ENCODE measurements at regions not wholly inside any gene's neighbourhood (a gene's known extent, or its start where the extent isn't known, plus 50 kb on each side); places are given as distances from the start of the nearest gene placed in this dataset.

DNA sequence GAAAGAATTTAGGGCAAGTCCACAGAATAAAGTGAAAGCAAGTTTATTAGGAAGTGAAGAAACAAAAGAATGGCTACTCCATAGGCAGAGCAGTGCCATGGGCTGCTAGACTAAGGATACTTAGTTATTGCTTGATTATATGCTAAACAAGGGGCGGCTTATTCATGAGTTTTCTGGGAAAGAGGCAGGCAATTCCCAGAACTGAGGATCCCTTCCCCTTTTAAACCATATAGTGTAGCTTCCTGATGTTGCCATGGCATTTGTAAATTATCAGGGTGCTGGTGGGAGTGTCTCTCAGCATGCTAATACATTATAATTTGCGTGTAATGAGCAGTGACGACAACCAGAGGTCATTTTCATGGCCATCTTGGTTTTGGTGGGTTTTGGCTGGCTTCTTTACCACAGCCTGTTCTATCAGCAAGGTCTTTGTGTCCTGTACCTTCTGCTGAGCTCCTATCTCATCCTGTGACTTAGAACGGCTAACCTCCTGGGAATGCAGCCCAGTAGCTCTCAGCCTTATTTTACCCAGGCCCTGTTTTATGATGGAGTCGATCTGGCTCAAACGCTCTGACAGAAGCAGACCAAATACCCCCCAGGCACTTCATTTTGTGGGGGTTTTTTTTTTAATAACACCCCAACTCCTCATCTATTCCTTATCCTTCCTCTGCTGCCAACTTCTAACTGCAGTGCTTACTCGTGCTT is 103.0 kb upstream of the RARB start:
- no peaks in the 10 kb centered on the region for H3K36me3 ChIP-seq (ENCODE audit: control insufficient read depth, insufficient read depth, low read length)
- Mint-ChIP-seq H3K27ac (ENCODE audit: unreplicated experiment) (no peak overlapping the region), H3K4me3 (ENCODE audit: unreplicated experiment) (no peak overlapping the region), H3K9me3 (ENCODE audit: unreplicated experiment) (no peaks in the 10 kb centered on the region), H3K27me3 (ENCODE audit: insufficient read depth, unreplicated experiment) (no peaks in the 10 kb centered on the region), H3K4me1 (ENCODE audit: low read depth, unreplicated experiment) (no peaks in the 10 kb centered on the region), H3K36me3 (ENCODE audit: insufficient read depth, unreplicated experiment) (no peaks in the 10 kb centered on the region)
- POLR2A ChIA-PET, result no interaction called here
- H3K9me3 ChIP-seq, result no peaks in the 10 kb centered on the region
- intact Hi-C loops (cut with micrococcal nuclease; ENCODE audit: unreplicated experiment), result no loop called here
- CTCF ChIA-PET, result no interaction called here
- no peaks in the 10 kb centered on the region for H3K27me3 ChIP-seq (replicated peaks; ENCODE audit: control insufficient read depth, insufficient read depth, low read length)
- DNase-seq, result no peak
- no peaks in the 10 kb centered on the region for H3K4me1 ChIP-seq
- TF ChIP-seq, protein P1, sequence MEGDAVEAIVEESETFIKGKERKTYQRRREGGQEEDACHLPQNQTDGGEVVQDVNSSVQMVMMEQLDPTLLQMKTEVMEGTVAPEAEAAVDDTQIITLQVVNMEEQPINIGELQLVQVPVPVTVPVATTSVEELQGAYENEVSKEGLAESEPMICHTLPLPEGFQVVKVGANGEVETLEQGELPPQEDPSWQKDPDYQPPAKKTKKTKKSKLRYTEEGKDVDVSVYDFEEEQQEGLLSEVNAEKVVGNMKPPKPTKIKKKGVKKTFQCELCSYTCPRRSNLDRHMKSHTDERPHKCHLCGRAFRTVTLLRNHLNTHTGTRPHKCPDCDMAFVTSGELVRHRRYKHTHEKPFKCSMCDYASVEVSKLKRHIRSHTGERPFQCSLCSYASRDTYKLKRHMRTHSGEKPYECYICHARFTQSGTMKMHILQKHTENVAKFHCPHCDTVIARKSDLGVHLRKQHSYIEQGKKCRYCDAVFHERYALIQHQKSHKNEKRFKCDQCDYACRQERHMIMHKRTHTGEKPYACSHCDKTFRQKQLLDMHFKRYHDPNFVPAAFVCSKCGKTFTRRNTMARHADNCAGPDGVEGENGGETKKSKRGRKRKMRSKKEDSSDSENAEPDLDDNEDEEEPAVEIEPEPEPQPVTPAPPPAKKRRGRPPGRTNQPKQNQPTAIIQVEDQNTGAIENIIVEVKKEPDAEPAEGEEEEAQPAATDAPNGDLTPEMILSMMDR (IDR thresholded peaks at IDR 0.05; ENCODE audit: insufficient read depth in 1 of 2, low read depth in 1 of 2, low read length in 1 of 2, severe bottlenecking in 1 of 2, unreplicated experiment in 1 of 2), result no peak
- no peak overlapping the region for H3K4me3 ChIP-seq (ENCODE audit: low read depth, low read length)
- no TSS peak for BruUV-seq (replicated peaks)

DNA sequence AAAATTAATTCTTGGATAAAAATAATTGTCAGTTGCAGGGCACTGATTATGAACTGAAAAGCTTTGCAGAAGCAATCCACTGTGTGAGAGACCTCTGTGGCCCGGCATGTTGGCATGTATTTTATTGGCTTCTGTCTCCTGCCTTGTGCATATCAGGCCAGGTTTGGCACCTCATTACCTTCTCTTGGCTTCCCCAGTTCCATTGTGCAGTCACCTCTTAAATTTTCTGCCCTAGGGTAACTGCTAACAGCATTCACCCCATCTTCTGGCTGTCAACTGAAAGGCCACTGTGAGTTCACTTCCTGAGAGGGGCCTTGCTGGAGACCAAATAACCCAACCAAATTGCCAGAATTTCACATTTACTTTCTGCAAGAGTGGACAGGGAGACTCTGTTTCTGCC is 92.7 kb upstream of the RARB start:
- H3K9me3 Mint-ChIP-seq (ENCODE audit: unreplicated experiment), result peaks cover 11% of the 10 kb centered on the region
- no TSS peak for BruUV-seq (replicated peaks)
- TF ChIP-seq, protein P1 (IDR thresholded peaks at IDR 0.05; ENCODE audit: insufficient read depth in 1 of 2, low read depth in 1 of 2, low read length in 1 of 2, severe bottlenecking in 1 of 2, unreplicated experiment in 1 of 2), result no peak
- ChIA-PET POLR2A (no interaction called here), CTCF (no interaction called here)
- H3K27ac Mint-ChIP-seq (ENCODE audit: unreplicated experiment), result no peak overlapping the region
- Histone ChIP-seq H3K36me3 (ENCODE audit: control insufficient read depth, insufficient read depth, low read length) (no peaks in the 10 kb centered on the region), H3K27me3 (replicated peaks; ENCODE audit: control insufficient read depth, insufficient read depth, low read length) (no peaks in the 10 kb centered on the region), H3K9me3 (no peaks in the 10 kb centered on the region), H3K4me1 (no peaks in the 10 kb centered on the region), H3K4me3 (ENCODE audit: low read depth, low read length) (no peak overlapping the region)
- H3K36me3 Mint-ChIP-seq (ENCODE audit: insufficient read depth, unreplicated experiment), result no peaks in the 10 kb centered on the region
- no peaks in the 10 kb centered on the region for H3K27me3 Mint-ChIP-seq (ENCODE audit: insufficient read depth, unreplicated experiment)
- no peak overlapping the region for H3K4me3 Mint-ChIP-seq (ENCODE audit: unreplicated experiment)
- no peak for DNase-seq
- intact Hi-C loops (cut with micrococcal nuclease; ENCODE audit: unreplicated experiment), result no loop called here
- H3K4me1 Mint-ChIP-seq (ENCODE audit: low read depth, unreplicated experiment), result peaks cover 2% of the 10 kb centered on the region

DNA sequence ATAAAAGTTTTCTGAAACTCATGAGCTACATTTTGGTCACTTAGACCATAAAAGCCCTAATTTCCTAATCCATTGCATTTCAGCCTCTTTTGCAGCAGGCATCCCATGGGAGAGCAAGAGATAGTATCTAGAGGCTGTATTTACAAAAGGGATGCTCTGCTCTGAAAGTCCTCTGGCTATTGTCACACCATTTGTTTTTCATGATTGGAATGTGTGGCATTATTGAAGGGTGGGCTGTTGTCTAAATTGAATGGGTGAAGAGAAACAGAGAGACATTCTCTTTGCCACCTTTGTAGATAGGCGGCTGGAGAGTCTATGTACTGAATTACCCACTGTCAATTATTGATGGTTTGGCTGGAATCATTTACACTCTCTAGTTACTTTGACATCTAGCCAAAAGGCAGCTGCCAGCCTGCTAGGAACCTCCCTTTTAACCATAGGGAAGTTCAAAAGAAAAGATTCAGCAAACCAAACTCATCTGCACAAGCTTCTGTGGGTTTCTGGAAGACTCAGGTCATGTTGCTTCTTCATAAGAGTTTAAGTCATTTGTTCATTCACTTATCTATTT is 89.8 kb upstream of the RARB start:
- BruUV-seq (replicated peaks), result no TSS peak
- H3K4me1 ChIP-seq, result no peaks in the 10 kb centered on the region
- H3K27me3 ChIP-seq (replicated peaks; ENCODE audit: control insufficient read depth, insufficient read depth, low read length), result no peaks in the 10 kb centered on the region
- no peaks in the 10 kb centered on the region for H3K36me3 ChIP-seq (ENCODE audit: control insufficient read depth, insufficient read depth, low read length)
- H3K9me3 Mint-ChIP-seq (ENCODE audit: unreplicated experiment), result no peaks in the 10 kb centered on the region
- no peak for DNase-seq
- no peak overlapping the region for H3K4me3 Mint-ChIP-seq (ENCODE audit: unreplicated experiment)
- POLR2A ChIA-PET, result no interaction called here
- H3K36me3 Mint-ChIP-seq (ENCODE audit: insufficient read depth, unreplicated experiment), result no peaks in the 10 kb centered on the region
- no peak overlapping the region for H3K4me3 ChIP-seq (ENCODE audit: low read depth, low read length)
- H3K4me1 Mint-ChIP-seq (ENCODE audit: low read depth, unreplicated experiment), result peaks cover 6% of the 10 kb centered on the region
- TF ChIP-seq, protein P1 (IDR thresholded peaks at IDR 0.05; ENCODE audit: insufficient read depth in 1 of 2, low read depth in 1 of 2, low read length in 1 of 2, severe bottlenecking in 1 of 2, unreplicated experiment in 1 of 2), result no peak
- intact Hi-C loops (cut with micrococcal nuclease; ENCODE audit: unreplicated experiment), result no loop called here
- no peak overlapping the region for H3K27ac Mint-ChIP-seq (ENCODE audit: unreplicated experiment)
- CTCF ChIA-PET, result no interaction called here
- no peaks in the 10 kb centered on the region for H3K9me3 ChIP-seq
- no peaks in the 10 kb centered on the region for H3K27me3 Mint-ChIP-seq (ENCODE audit: insufficient read depth, unreplicated experiment)

All from Caco-2 (cell line).